Breast epithelium (tissue), 3 donors: ENCODE measurements at regions not wholly inside any gene's neighbourhood (a gene's known extent, or its start where the extent isn't known, plus 50 kb on each side); places are given as distances from the start of the nearest gene placed in this dataset.

Experiments
- CTCF ChIP-seq, 3 donors: fragments of 450-650 bp; IDR thresholded peaks; one replicate each; pipeline ENCODE4 v1.5.1; 2016 to 2017; ENCODE audit warnings: antibody characterized with exemption in 3 of 3, mild to moderate bottlenecking in 3 of 3, moderate library complexity in 3 of 3
- POLR2AphosphoS5 ChIP-seq, 3 donors: sonication (generic); formaldehyde crosslinking; IDR thresholded peaks; one replicate each; pipeline ENCODE4 v1.6.1; 2017; ENCODE audit warnings: antibody characterized with exemption in 3 of 3

- TF ChIP-seq POLR2AphosphoS5 (IDR thresholded peaks at IDR 0.05) (no peak), CTCF (IDR thresholded peaks at IDR 0.05) (no peak)
Measured at GRCh38 chr10:53233749-53234148, 461.2 kb upstream of the MBL2 start.
